ENCODE measurements at regions not wholly inside any gene's neighbourhood (a gene's known extent, or its start where the extent isn't known, plus 50 kb on each side); places are given as distances from the start of the nearest gene placed in this dataset.
"Not testable (repeated sequence)": the region's sequence is repeated elsewhere in the genome, so short reads cannot be mapped to it uniquely, and the experiment has no call there.

- no peak overlapping the region for H3K4me3 Mint-ChIP-seq
- ATAC-seq (no peak), DNase-seq (no peak)
- peaks cover 6% of the 10 kb centered on the region for H3K9me3 Mint-ChIP-seq
- H3K27me3 Mint-ChIP-seq = no peaks in the 10 kb centered on the region
- no peaks in the 10 kb centered on the region for H3K4me1 Mint-ChIP-seq
- no peak overlapping the region for H3K27ac Mint-ChIP-seq
- no peaks in the 10 kb centered on the region for H3K36me3 Mint-ChIP-seq (ENCODE audit: low read depth)
Measured at GRCh38 chr5:18270635-18271338, 636.5 kb downstream of the TAF11L14 start.

- ATAC-seq = no peak
- no peak for DNase-seq
- Mint-ChIP-seq H3K4me1 (no peaks in the 10 kb centered on the region), H3K4me3 (no peak overlapping the region), H3K9me3 (peaks cover 6% of the 10 kb centered on the region), H3K27ac (no peak overlapping the region), H3K36me3 (ENCODE audit: low read depth) (no peaks in the 10 kb centered on the region), H3K27me3 (no peaks in the 10 kb centered on the region)
Measured at GRCh38 chr5:18276939-18277338, 642.7 kb downstream of the TAF11L14 start.

- no peak overlapping the region for H3K4me3 Mint-ChIP-seq
- no peak for ATAC-seq
- DNase-seq = no peak
- H3K27ac Mint-ChIP-seq = no peak overlapping the region
- H3K4me1 Mint-ChIP-seq = no peaks in the 10 kb centered on the region
- H3K27me3 Mint-ChIP-seq = no peaks in the 10 kb centered on the region
- no peaks in the 10 kb centered on the region for H3K36me3 Mint-ChIP-seq (ENCODE audit: low read depth)
- H3K9me3 Mint-ChIP-seq = peaks cover 8% of the 10 kb centered on the region
Measured at GRCh38 chr5:18281947-18282581, 647.8 kb downstream of the TAF11L14 start.

GRCh38 chr5:18285257-18285656, 651.0 kb downstream of the TAF11L14 start:
- DNase-seq (no peak), ATAC-seq (no peak)
- no peaks in the 10 kb centered on the region for H3K36me3 Mint-ChIP-seq (ENCODE audit: low read depth)
- peaks cover 8% of the 10 kb centered on the region for H3K9me3 Mint-ChIP-seq
- H3K4me3 Mint-ChIP-seq = no peak overlapping the region
- H3K27me3 Mint-ChIP-seq = no peaks in the 10 kb centered on the region
- no peaks in the 10 kb centered on the region for H3K4me1 Mint-ChIP-seq
- no peak overlapping the region for H3K27ac Mint-ChIP-seq

GRCh38 chr5:18292146-18292545, 657.9 kb downstream of the TAF11L14 start:
- H3K9me3 Mint-ChIP-seq = no peaks in the 10 kb centered on the region
- H3K27ac Mint-ChIP-seq = no peak overlapping the region
- H3K36me3 Mint-ChIP-seq (ENCODE audit: low read depth) = no peaks in the 10 kb centered on the region
- H3K27me3 Mint-ChIP-seq = no peaks in the 10 kb centered on the region
- no peak for ATAC-seq
- no peaks in the 10 kb centered on the region for H3K4me1 Mint-ChIP-seq
- no peak for DNase-seq
- H3K4me3 Mint-ChIP-seq = no peak overlapping the region

- H3K9me3 Mint-ChIP-seq; H3K4me1 Mint-ChIP-seq; H3K4me3 Mint-ChIP-seq; H3K27ac Mint-ChIP-seq; ATAC-seq; DNase-seq; H3K27me3 Mint-ChIP-seq; H3K36me3 Mint-ChIP-seq (ENCODE audit: low read depth): not testable (repeated sequence)
Measured at GRCh38 chr5:18295696-18296095, 661.4 kb downstream of the TAF11L14 start.

GRCh38 chr5:18299166-18299565, 664.9 kb downstream of the TAF11L14 start:
- no peaks in the 10 kb centered on the region for H3K27me3 Mint-ChIP-seq
- no peak for DNase-seq
- H3K9me3 Mint-ChIP-seq = peaks cover 5% of the 10 kb centered on the region
- ATAC-seq = no peak
- H3K4me3 Mint-ChIP-seq = no peak overlapping the region
- H3K36me3 Mint-ChIP-seq (ENCODE audit: low read depth) = no peaks in the 10 kb centered on the region
- no peaks in the 10 kb centered on the region for H3K4me1 Mint-ChIP-seq
- H3K27ac Mint-ChIP-seq = no peak overlapping the region

- DNase-seq (no peak), ATAC-seq (no peak)
- no peak overlapping the region for H3K27ac Mint-ChIP-seq
- H3K27me3 Mint-ChIP-seq = no peaks in the 10 kb centered on the region
- H3K4me1 Mint-ChIP-seq = no peaks in the 10 kb centered on the region
- no peaks in the 10 kb centered on the region for H3K36me3 Mint-ChIP-seq (ENCODE audit: low read depth)
- H3K9me3 Mint-ChIP-seq = peaks cover 5% of the 10 kb centered on the region
- H3K4me3 Mint-ChIP-seq = no peak overlapping the region
Measured at GRCh38 chr5:18305288-18305924, 671.1 kb downstream of the TAF11L14 start.

- Mint-ChIP-seq H3K4me1 (no peaks in the 10 kb centered on the region), H3K36me3 (ENCODE audit: low read depth) (no peaks in the 10 kb centered on the region), H3K9me3 (no peaks in the 10 kb centered on the region), H3K27ac (no peak overlapping the region), H3K4me3 (no peak overlapping the region), H3K27me3 (no peaks in the 10 kb centered on the region)
- DNase-seq (no peak), ATAC-seq (no peak)
Measured at GRCh38 chr5:18311266-18311665, 677.0 kb downstream of the TAF11L14 start.

- Mint-ChIP-seq H3K4me3 (no peak overlapping the region), H3K27ac (no peak overlapping the region), H3K9me3 (no peaks in the 10 kb centered on the region), H3K27me3 (no peaks in the 10 kb centered on the region), H3K36me3 (ENCODE audit: low read depth) (no peaks in the 10 kb centered on the region), H3K4me1 (no peaks in the 10 kb centered on the region)
- ATAC-seq (no peak), DNase-seq (no peak)
Measured at GRCh38 chr5:18312016-18312415, 677.8 kb downstream of the TAF11L14 start.

GRCh38 chr5:18314192-18314778, 680.0 kb downstream of the TAF11L14 start:
- no peak for DNase-seq
- Mint-ChIP-seq H3K4me1 (no peaks in the 10 kb centered on the region), H3K9me3 (no peaks in the 10 kb centered on the region), H3K4me3 (no peak overlapping the region), H3K36me3 (ENCODE audit: low read depth) (no peaks in the 10 kb centered on the region), H3K27ac (no peak overlapping the region), H3K27me3 (no peaks in the 10 kb centered on the region)
- ATAC-seq = no peak

- no peak overlapping the region for H3K27ac Mint-ChIP-seq
- H3K9me3 Mint-ChIP-seq = peaks cover 4% of the 10 kb centered on the region
- ATAC-seq = no peak
- no peak for DNase-seq
- H3K27me3 Mint-ChIP-seq = no peaks in the 10 kb centered on the region
- no peaks in the 10 kb centered on the region for H3K4me1 Mint-ChIP-seq
- no peak overlapping the region for H3K4me3 Mint-ChIP-seq
- H3K36me3 Mint-ChIP-seq (ENCODE audit: low read depth) = no peaks in the 10 kb centered on the region
Measured at GRCh38 chr5:18321262-18321942, 687.1 kb downstream of the TAF11L14 start.

- H3K9me3 Mint-ChIP-seq = peaks cover 4% of the 10 kb centered on the region
- no peaks in the 10 kb centered on the region for H3K36me3 Mint-ChIP-seq (ENCODE audit: low read depth)
- DNase-seq = no peak
- no peak overlapping the region for H3K27ac Mint-ChIP-seq
- no peaks in the 10 kb centered on the region for H3K4me1 Mint-ChIP-seq
- no peak overlapping the region for H3K4me3 Mint-ChIP-seq
- H3K27me3 Mint-ChIP-seq = no peaks in the 10 kb centered on the region
- no peak for ATAC-seq
Measured at GRCh38 chr5:18323891-18324290, 689.6 kb downstream of the TAF11L14 start.

GRCh38 chr5:18325431-18325830, 691.2 kb downstream of the TAF11L14 start:
- Mint-ChIP-seq H3K27me3 (no peaks in the 10 kb centered on the region), H3K4me1 (no peaks in the 10 kb centered on the region), H3K9me3 (peaks cover 4% of the 10 kb centered on the region), H3K36me3 (ENCODE audit: low read depth) (no peaks in the 10 kb centered on the region), H3K4me3 (no peak overlapping the region), H3K27ac (no peak overlapping the region)
- no peak for ATAC-seq
- no peak for DNase-seq

Measured in activated naive CD8-positive, alpha-beta T cell treated with anti-CD3 and anti-CD28 coated beads, Interleukin-2, amount 50 U/mL, for 24 hours (primary cell).